Bronchial epithelial cell (primary cell): ENCODE measurements at regions not wholly inside any gene's neighbourhood (a gene's known extent, or its start where the extent isn't known, plus 50 kb on each side); places are given as distances from the start of the nearest gene placed in this dataset.

Experiments
- DNase-seq: peaks from one replicate; pipeline ENCODE4 v3.0.0-alpha.2; 2010; ENCODE audit warnings: low read depth
- FAIRE-seq: peaks from 2 replicates; lab custom pipeline; 2011; peaks lifted over from hg19 to GRCh38; lab: Jason Lieb, UNC
- H3K27me3 ChIP-seq: 2 replicates; pipeline ENCODE4 v1.5.1; 2011; ENCODE audit warnings: low read length; ENCODE audit not compliant: control insufficient read depth, insufficient read depth
- H3K36me3 ChIP-seq: 2 replicates; pipeline ENCODE4 v1.5.1; 2011; ENCODE audit warnings: low read length; ENCODE audit not compliant: control insufficient read depth, insufficient read depth
- H3K4me3 ChIP-seq: 2 replicates; pipeline ENCODE4 v1.5.1; 2011; ENCODE audit warnings: mild to moderate bottlenecking, low read depth, low read length, control low read depth
- TF ChIP-seq, protein P1 (sequence below): IDR thresholded peaks from 2 replicates; pipeline ENCODE4 v1.5.1; 2011; ENCODE audit warnings: mild to moderate bottlenecking, moderate library complexity, low read length, control low read depth, inconsistent platforms; ENCODE audit not compliant: insufficient read depth, severe bottlenecking

DNA sequence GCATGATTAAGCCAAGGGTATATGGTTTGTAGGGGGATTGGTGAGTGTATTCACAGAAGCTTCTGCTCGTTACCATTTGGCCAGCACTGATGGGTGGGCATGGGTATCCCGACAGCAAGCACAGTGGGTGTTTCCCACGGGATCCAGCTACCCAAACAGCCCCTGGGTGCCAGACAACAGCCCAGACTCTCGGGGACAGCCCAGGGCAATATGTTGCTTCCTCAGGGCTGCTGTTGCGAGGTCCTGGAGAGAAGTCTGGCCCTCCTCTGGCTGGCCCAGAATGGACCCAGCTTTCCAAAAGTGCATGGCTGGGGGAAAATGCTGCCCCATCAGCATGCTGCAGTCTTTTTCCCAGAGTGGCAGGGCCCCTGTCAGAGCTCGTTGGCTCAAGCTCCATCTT lies 247.0 kb downstream of the IRX1 start:
- no peaks in the 10 kb centered on the region for H3K36me3 ChIP-seq
- DNase-seq = no peak
- H3K27me3 ChIP-seq = no peaks in the 10 kb centered on the region
- H3K4me3 ChIP-seq = no peak overlapping the region
- TF ChIP-seq, protein P1, sequence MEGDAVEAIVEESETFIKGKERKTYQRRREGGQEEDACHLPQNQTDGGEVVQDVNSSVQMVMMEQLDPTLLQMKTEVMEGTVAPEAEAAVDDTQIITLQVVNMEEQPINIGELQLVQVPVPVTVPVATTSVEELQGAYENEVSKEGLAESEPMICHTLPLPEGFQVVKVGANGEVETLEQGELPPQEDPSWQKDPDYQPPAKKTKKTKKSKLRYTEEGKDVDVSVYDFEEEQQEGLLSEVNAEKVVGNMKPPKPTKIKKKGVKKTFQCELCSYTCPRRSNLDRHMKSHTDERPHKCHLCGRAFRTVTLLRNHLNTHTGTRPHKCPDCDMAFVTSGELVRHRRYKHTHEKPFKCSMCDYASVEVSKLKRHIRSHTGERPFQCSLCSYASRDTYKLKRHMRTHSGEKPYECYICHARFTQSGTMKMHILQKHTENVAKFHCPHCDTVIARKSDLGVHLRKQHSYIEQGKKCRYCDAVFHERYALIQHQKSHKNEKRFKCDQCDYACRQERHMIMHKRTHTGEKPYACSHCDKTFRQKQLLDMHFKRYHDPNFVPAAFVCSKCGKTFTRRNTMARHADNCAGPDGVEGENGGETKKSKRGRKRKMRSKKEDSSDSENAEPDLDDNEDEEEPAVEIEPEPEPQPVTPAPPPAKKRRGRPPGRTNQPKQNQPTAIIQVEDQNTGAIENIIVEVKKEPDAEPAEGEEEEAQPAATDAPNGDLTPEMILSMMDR = no peak
- FAIRE-seq = no peak

DNA sequence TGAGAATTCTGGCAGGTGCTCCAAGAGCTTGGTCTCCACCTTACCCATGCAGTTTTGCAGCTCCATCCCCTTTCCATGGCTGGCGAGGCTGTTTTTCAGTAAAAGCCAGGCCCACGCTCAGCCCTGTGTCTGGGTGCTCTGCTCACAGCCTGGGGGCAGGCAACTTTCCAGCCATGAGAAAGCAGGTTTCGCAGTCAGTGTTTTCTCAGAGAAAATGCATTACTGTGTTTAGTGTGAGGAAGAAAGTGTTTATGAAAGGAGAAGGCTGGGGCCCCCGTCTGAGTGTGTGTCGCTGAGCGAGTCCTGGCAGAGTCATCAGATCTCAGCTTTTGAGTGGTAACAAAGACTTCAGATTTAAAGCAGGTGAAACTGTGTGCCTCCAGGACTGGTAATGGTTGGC lies 248.1 kb downstream of the IRX1 start:
- TF ChIP-seq, protein P1 = no peak
- H3K4me3 ChIP-seq = no peak overlapping the region
- no peak for DNase-seq
- H3K36me3 ChIP-seq = no peaks in the 10 kb centered on the region
- no peak for FAIRE-seq
- no peaks in the 10 kb centered on the region for H3K27me3 ChIP-seq

DNA sequence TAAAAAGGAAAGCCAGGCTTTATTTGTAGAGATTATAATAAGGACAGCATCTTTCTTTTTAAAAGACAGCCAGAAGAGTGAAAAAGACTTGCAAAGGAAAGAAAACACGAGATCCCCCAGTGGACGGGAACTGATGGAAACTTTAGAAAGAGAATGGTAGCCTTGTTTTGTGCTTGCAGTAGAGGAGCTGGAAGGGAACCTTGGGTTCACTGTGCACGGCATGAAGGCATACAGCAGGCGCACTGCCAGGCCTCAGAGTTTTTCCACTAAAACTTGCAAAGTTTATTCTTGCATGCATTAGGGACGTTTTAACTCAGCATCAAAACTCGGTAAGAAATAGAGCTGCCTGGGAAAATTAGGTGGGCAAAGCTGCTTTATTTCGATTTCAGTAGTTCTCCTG lies 248.6 kb downstream of the IRX1 start:
- Histone ChIP-seq H3K27me3 (no peaks in the 10 kb centered on the region), H3K4me3 (no peak overlapping the region), H3K36me3 (no peaks in the 10 kb centered on the region)
- DNase-seq = no peak
- no peak for FAIRE-seq
- TF ChIP-seq, protein P1 = no peak

DNA sequence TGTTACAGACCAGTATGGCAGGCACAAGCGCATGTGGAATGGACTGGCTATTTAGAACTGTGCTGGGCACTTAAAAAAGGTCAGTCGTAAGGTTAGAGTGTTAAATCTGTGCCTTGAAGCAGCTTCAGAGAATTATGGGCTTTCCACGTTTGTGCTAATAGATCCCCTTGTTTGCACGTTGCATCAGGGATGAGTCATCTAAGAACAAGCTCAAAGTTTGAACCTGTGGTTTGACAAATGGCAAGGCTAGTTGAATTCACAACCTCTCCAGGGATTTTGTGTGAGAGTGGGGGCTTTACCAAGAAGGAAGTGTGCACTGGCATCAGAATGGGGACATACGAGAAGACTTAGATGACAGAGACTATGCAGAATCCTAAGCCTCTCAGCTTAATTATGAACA lies 249.6 kb downstream of the IRX1 start:
- Histone ChIP-seq H3K36me3 (no peaks in the 10 kb centered on the region), H3K27me3 (no peaks in the 10 kb centered on the region), H3K4me3 (no peak overlapping the region)
- FAIRE-seq (no peak), DNase-seq (peak; percentile 60)
- TF ChIP-seq, protein P1 = no peak

DNA sequence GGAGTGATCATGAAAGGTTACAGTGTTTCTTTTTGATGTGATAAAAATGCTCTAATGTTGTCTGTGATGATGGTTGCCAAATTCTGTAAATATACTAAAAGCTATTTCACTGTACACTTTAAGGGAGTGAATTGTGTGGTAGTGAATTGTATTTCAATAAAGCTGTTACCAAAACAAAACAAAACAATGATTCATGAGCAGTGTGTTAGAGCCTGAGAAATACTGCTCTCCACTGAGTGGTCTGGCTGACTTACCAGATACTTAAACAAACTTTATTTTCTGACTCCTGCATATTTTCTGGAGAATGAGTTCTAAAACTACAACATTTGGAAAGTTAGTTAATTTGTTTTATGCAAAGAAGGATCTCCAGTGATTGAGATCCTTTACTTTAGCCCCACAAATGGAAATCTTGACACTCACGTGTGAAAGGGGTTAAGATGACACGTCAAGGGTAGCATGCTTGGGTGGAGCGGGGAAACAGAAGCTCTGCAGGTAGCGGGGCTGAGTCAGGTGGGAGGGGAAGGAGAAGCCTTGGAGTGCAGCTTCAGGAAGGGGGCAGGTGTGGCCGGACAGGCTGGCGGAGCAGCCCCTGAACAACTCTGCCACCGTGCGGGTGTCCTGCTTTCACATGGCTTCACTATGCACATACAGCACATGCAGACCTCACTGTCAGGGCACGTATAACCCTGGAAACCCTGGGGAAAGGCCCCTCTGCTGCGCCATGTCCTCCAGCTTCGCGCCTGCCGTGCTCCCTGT lies 256.7 kb downstream of the IRX1 start:
- peak; percentile 59 for DNase-seq
- FAIRE-seq = no peak
- Histone ChIP-seq H3K4me3 (no peak overlapping the region), H3K27me3 (no peaks in the 10 kb centered on the region), H3K36me3 (no peaks in the 10 kb centered on the region)
- TF ChIP-seq, protein P1 = peak; percentile 44

DNA sequence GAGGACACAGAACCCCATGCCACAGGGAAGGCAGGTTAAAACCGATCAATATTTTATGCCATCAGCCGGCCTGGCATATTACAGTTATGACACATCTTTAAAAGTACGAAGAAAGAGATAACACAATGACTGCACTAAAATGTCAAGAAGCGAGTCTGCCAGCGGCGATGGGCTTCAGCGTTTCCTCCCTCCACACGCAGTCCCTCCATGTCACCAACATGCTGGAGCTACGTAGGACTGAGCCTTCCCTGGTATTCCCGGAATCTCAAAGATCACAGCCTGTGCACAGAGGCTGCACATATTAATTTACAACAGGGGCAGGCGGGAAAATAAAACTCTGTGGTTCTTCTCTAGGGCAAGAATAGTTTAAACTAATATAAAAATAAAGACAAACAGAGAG lies 257.7 kb downstream of the IRX1 start:
- DNase-seq = no peak
- TF ChIP-seq, protein P1 = no peak
- H3K36me3 ChIP-seq = no peaks in the 10 kb centered on the region
- no peak for FAIRE-seq
- no peak overlapping the region for H3K4me3 ChIP-seq
- no peaks in the 10 kb centered on the region for H3K27me3 ChIP-seq
